Body of pancreas (tissue), 4 donors: ENCODE measurements at regions not wholly inside any gene's neighbourhood (a gene's known extent, or its start where the extent isn't known, plus 50 kb on each side); places are given as distances from the start of the nearest gene placed in this dataset.

Experiments
- ATAC-seq: fragments of 150-250 bp; one replicate; pipeline ENCODE4 v1.9.1; 2016
- DNase-seq, 4 donors: peaks; one replicate each; pipeline ENCODE4 v3.0.0-alpha.2; 2019
- H3K27ac ChIP-seq, 4 donors: fragments of 200-600 bp; sonication (generic); 1 replicate in 3 of 4; 2 replicates in 1 of 4; pipeline versions ENCODE4 v1.5.1 to v1.6.1; 2016 to 2019; ENCODE audit warnings: mild to moderate bottlenecking in 1 of 4, mixed read lengths in 1 of 4, moderate library complexity in 1 of 4
- H3K27me3 ChIP-seq, 2 donors: fragments of 200-600 bp; sonication (generic); one replicate each; pipeline ENCODE4 v1.6.0; 2016; ENCODE audit warnings: mild to moderate bottlenecking in 1 of 2
- H3K36me3 ChIP-seq, 2 donors: fragments of 200-600 bp; sonication (generic); replicated peaks in 1 of 2; 2 replicates each; pipeline ENCODE4 v1.5.1; 2016; ENCODE audit warnings: low read depth in 2 of 2; ENCODE audit not compliant: insufficient read depth in 1 of 2
- H3K4me1 ChIP-seq: fragments of 200-600 bp; sonication (generic); one replicate; pipeline ENCODE4 v1.6.0; 2016
- H3K4me3 ChIP-seq, 2 donors: fragments of 200-600 bp; sonication (generic); 1 replicate in 1 of 2; 2 replicates in 1 of 2; pipeline ENCODE4 v1.5.1; 2016 to 2019
- H3K9me3 ChIP-seq, 3 donors: fragments of 200-600 bp; sonication (generic); 1 replicate in 2 of 3; 2 replicates in 1 of 3; pipeline ENCODE4 v1.5.1; 2016
- CTCF ChIP-seq, 7 experiments: fragments of 450-650 bp in 4 of 7; fragments of 200-600 bp in 3 of 7; sonication (generic) in 3 of 7; IDR thresholded peaks; one replicate each; pipeline ENCODE4 v1.5.1; 2016 to 2019; ENCODE audit warnings: antibody characterized with exemption in 7 of 7
- POLR2A ChIP-seq, 3 donors: fragments of 450-650 bp; IDR thresholded peaks; one replicate each; pipeline ENCODE4 v1.6.1; 2016; ENCODE audit warnings: antibody characterized with exemption in 3 of 3, mild to moderate bottlenecking in 2 of 3
- WGBS, 2 donors: methylation state at CpG; one replicate each; pipeline ENCODE4 v1.1.5; 2017; 5-methylcytosine and 5-hydroxymethylcytosine counted together
- intact Hi-C: fragments of 100-400 bp; cut with DNase I; formaldehyde crosslinking; loops from one replicate; pipeline ENCODE4 v1.15.1; 2023

- WGBS, 2 donors: 72 to 74% methylated on average over 1 of the region's 1 CpG
- Histone ChIP-seq H3K4me1 (no peaks in the 10 kb centered on the region), H3K36me3 (no peaks in the 10 kb centered on the region), H3K4me3 (no peak overlapping the region), H3K9me3 (no peaks in the 10 kb centered on the region), H3K27ac (no peak overlapping the region), H3K27me3 (no peaks in the 10 kb centered on the region)
- DNase-seq: no peak
- no peak for TF ChIP-seq CTCF (IDR thresholded peaks at IDR 0.05)
- TF ChIP-seq POLR2A (IDR thresholded peaks at IDR 0.05): no peak
- intact Hi-C loops: no loop called here
- no peak for ATAC-seq
Measured at GRCh38 chr2:139218181-139218580, 438.0 kb upstream of the NXPH2 start.

GRCh38 chr2:139217641-139218040 is 437.5 kb upstream of the NXPH2 start:
- no peak overlapping the region for H3K4me3 ChIP-seq
- intact Hi-C loops: no loop called here
- ATAC-seq (no peak), DNase-seq (no peak)
- H3K36me3 ChIP-seq: no peaks in the 10 kb centered on the region
- H3K9me3 ChIP-seq: no peaks in the 10 kb centered on the region
- H3K27ac ChIP-seq: no peak overlapping the region
- 73% methylated on average over 3 of the region's 3 CpGs for WGBS, 2 donors
- TF ChIP-seq POLR2A (IDR thresholded peaks at IDR 0.05) (no peak), CTCF (IDR thresholded peaks at IDR 0.05) (no peak)
- no peaks in the 10 kb centered on the region for H3K4me1 ChIP-seq
- no peaks in the 10 kb centered on the region for H3K27me3 ChIP-seq

GRCh38 chr2:139216435-139216834 is 436.2 kb upstream of the NXPH2 start:
- intact Hi-C loops: no loop called here
- ATAC-seq (no peak), DNase-seq (no peak)
- Histone ChIP-seq H3K36me3 (no peaks in the 10 kb centered on the region), H3K27me3 (no peaks in the 10 kb centered on the region), H3K9me3 (no peaks in the 10 kb centered on the region), H3K4me1 (no peaks in the 10 kb centered on the region), H3K27ac (no peak overlapping the region), H3K4me3 (no peak overlapping the region)
- TF ChIP-seq POLR2A (IDR thresholded peaks at IDR 0.05): no peak
- no peak for TF ChIP-seq CTCF (IDR thresholded peaks at IDR 0.05)

- H3K36me3 ChIP-seq: no peaks in the 10 kb centered on the region
- no peaks in the 10 kb centered on the region for H3K4me1 ChIP-seq
- no peak for ATAC-seq
- TF ChIP-seq CTCF (IDR thresholded peaks at IDR 0.05): no peak
- TF ChIP-seq POLR2A (IDR thresholded peaks at IDR 0.05): no peak
- no peaks in the 10 kb centered on the region for H3K27me3 ChIP-seq
- no peak for DNase-seq
- intact Hi-C loops: no loop called here
- no peak overlapping the region for H3K4me3 ChIP-seq
- WGBS, 2 donors: 42 to 52% methylated on average over 2 of the region's 2 CpGs
- no peak overlapping the region for H3K27ac ChIP-seq
- H3K9me3 ChIP-seq: no peaks in the 10 kb centered on the region
Measured at GRCh38 chr2:139214801-139215200, 434.6 kb upstream of the NXPH2 start.

GRCh38 chr2:139209586-139209985 is 429.4 kb upstream of the NXPH2 start:
- no peaks in the 10 kb centered on the region for H3K36me3 ChIP-seq
- no peaks in the 10 kb centered on the region for H3K9me3 ChIP-seq
- WGBS, 2 donors: 77 to 83% methylated on average over 1 of the region's 1 CpG
- H3K27me3 ChIP-seq: no peaks in the 10 kb centered on the region
- no peak for DNase-seq
- H3K27ac ChIP-seq: no peak overlapping the region
- TF ChIP-seq CTCF (IDR thresholded peaks at IDR 0.05) (no peak), POLR2A (IDR thresholded peaks at IDR 0.05) (no peak)
- no peaks in the 10 kb centered on the region for H3K4me1 ChIP-seq
- intact Hi-C loops: no loop called here
- no peak for ATAC-seq
- no peak overlapping the region for H3K4me3 ChIP-seq
